Hepatocyte (in vitro differentiated cells): ENCODE measurements at regions not wholly inside any gene's neighbourhood (a gene's known extent, or its start where the extent isn't known, plus 50 kb on each side); places are given as distances from the start of the nearest gene placed in this dataset.

ENCODE experiments used
- EZH2 ChIP-seq: fragments of 200-600 bp; sonication (generic); IDR thresholded peaks from 2 replicates; pipeline ENCODE4 v1.6.1; 2016; ENCODE audit warnings: antibody characterized with exemption, mild to moderate bottlenecking, borderline replicate concordance
- TF ChIP-seq, protein P1 (sequence below): fragments of 200-600 bp; sonication (generic); IDR thresholded peaks from 2 replicates; pipeline ENCODE4 v1.5.1; 2016; ENCODE audit warnings: antibody characterized with exemption, mild to moderate bottlenecking; ENCODE audit not compliant: poor library complexity

DNA sequence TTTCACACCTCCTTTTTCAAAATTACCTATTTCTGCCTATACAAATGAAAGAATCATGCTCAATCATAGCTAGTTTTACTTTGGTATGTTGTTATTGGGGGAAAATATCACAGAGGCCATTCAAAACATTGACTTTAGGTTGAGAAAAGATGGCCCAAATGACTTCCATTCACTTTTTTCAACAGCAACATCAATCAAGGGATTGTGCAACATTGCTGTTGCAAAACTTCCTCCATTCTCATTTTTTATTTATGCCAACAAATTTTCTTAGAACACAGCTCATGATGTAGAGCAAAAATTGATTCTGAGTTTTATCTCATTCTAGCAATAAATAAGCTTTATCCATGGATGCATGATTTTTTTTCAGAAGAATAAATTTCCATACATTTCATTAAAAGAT, 93.6 kb upstream of the RORB start:
- no peak for TF ChIP-seq EZH2
- TF ChIP-seq, protein P1, sequence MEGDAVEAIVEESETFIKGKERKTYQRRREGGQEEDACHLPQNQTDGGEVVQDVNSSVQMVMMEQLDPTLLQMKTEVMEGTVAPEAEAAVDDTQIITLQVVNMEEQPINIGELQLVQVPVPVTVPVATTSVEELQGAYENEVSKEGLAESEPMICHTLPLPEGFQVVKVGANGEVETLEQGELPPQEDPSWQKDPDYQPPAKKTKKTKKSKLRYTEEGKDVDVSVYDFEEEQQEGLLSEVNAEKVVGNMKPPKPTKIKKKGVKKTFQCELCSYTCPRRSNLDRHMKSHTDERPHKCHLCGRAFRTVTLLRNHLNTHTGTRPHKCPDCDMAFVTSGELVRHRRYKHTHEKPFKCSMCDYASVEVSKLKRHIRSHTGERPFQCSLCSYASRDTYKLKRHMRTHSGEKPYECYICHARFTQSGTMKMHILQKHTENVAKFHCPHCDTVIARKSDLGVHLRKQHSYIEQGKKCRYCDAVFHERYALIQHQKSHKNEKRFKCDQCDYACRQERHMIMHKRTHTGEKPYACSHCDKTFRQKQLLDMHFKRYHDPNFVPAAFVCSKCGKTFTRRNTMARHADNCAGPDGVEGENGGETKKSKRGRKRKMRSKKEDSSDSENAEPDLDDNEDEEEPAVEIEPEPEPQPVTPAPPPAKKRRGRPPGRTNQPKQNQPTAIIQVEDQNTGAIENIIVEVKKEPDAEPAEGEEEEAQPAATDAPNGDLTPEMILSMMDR = no peak
